PFSK-1 (cell line): ENCODE measurements at regions not wholly inside any gene's neighbourhood (a gene's known extent, or its start where the extent isn't known, plus 50 kb on each side); places are given as distances from the start of the nearest gene placed in this dataset.

Source experiments
- FOXP2 ChIP-seq: optimal IDR thresholded peaks from 2 replicates; pipeline ENCODE3; 2011; ENCODE audit warnings: borderline replicate concordance, control low read depth, inconsistent platforms; ENCODE audit not compliant: insufficient read depth; ENCODE audit errors: extremely low read length, extremely low read depth
- POLR2AphosphoS5 ChIP-seq: IDR thresholded peaks from 2 replicates; pipeline ENCODE4 v1.6.1; 2012; ENCODE audit warnings: low read depth, mild to moderate bottlenecking, control low read depth, low read length, moderate library complexity
- REST ChIP-seq, 2 experiments: IDR thresholded peaks; 2 replicates each; pipeline versions ENCODE4 v1.6.1 to v1.8.0; 2011 to 2012; ENCODE audit warnings: low read depth in 2 of 2, low read length in 2 of 2, control low read depth in 1 of 2, inconsistent platforms in 1 of 2, mild to moderate bottlenecking in 1 of 2, moderate library complexity in 1 of 2; ENCODE audit not compliant: insufficient read depth in 1 of 2
- SIN3A ChIP-seq: IDR thresholded peaks from 2 replicates; pipeline ENCODE4 v1.6.1; 2012; ENCODE audit warnings: mild to moderate bottlenecking, low read length, moderate library complexity, borderline replicate concordance; ENCODE audit not compliant: insufficient read depth
- TAF1 ChIP-seq: IDR thresholded peaks from 2 replicates; pipeline ENCODE4 v1.6.1; 2012; ENCODE audit warnings: low read length, control low read depth, borderline replicate concordance; ENCODE audit not compliant: insufficient read depth

- no peak for TF ChIP-seq POLR2AphosphoS5
- no peak for TF ChIP-seq TAF1
- no peak for TF ChIP-seq FOXP2
- no peak for TF ChIP-seq REST (IDR thresholded peaks at IDR 0.05; ENCODE audit: insufficient read depth in 1 of 2, low read depth in 2 of 2, low read length in 2 of 2)
- TF ChIP-seq SIN3A = no peak
Measured at GRCh38 chr15:34640661-34641060, 57.2 kb upstream of the GOLGA8B start.

DNA sequence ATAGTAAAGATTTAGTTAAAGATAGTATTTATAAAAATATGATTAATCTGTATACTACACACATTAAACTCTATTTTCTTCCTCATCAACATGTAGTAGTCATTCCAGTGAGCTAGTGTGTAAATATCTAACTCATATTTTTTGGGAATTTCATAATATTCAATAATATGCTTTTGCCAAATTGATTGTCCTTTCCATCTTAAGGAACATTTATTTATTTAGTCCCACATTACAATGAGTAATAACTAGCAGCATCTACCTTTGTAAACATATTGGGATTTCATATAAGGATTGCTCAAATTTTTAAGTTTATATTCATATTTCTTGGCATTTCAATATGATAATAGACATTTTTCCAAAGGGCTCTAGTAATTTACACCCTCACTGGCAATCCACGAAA, 53.9 kb upstream of the GOLGA8B start:
- TF ChIP-seq POLR2AphosphoS5 = no peak
- TF ChIP-seq REST (IDR thresholded peaks at IDR 0.05; ENCODE audit: insufficient read depth in 1 of 2, low read depth in 2 of 2, low read length in 2 of 2) = no peak
- TF ChIP-seq SIN3A = no peak
- no peak for TF ChIP-seq FOXP2
- TF ChIP-seq TAF1 = no peak
